Epithelial cell of esophagus (primary cell): ENCODE measurements at regions not wholly inside any gene's neighbourhood (a gene's known extent, or its start where the extent isn't known, plus 50 kb on each side); places are given as distances from the start of the nearest gene placed in this dataset.
"Not testable (repeated sequence)": the region's sequence is repeated elsewhere in the genome, so short reads cannot be mapped to it uniquely, and the experiment has no call there.

ENCODE experiments used
- DNase-seq: peaks from one replicate; pipeline ENCODE4 v3.0.0; 2010; ENCODE audit warnings: low read depth
- H3K4me3 ChIP-seq: 2 replicates; pipeline ENCODE4 v1.5.1; 2011; ENCODE audit warnings: mild to moderate bottlenecking, low read length, control low read depth
- CTCF ChIP-seq: IDR thresholded peaks from 2 replicates; pipeline ENCODE4 v1.5.1; 2011; ENCODE audit warnings: low read depth, mild to moderate bottlenecking, low read length, control low read depth, inconsistent platforms; ENCODE audit not compliant: insufficient read depth; ENCODE audit errors: missing control alignments

- no peak overlapping the region for H3K4me3 ChIP-seq
- DNase-seq, result no peak
- no peak for TF ChIP-seq CTCF
These were observed 310.2 kb downstream of the FAM72C start for GRCh38 chr1:143661418-143662101.

GRCh38 chr1:143660354-143660941 is 311.3 kb downstream of the FAM72C start:
- no peak for TF ChIP-seq CTCF
- H3K4me3 ChIP-seq, result no peak overlapping the region
- DNase-seq, result no peak

- TF ChIP-seq CTCF, result no peak
- no peak overlapping the region for H3K4me3 ChIP-seq
- DNase-seq, result no peak
These were observed 318.4 kb downstream of the FAM72C start for GRCh38 chr1:143653429-143653802.

GRCh38 chr1:143652744-143653428 is 318.9 kb downstream of the FAM72C start:
- H3K4me3 ChIP-seq, result no peak overlapping the region
- no peak for TF ChIP-seq CTCF
- DNase-seq, result no peak

- DNase-seq, result no peak
- no peak for TF ChIP-seq CTCF
- H3K4me3 ChIP-seq, result no peak overlapping the region
These were observed 319.6 kb downstream of the FAM72C start for GRCh38 chr1:143652187-143652586.

- TF ChIP-seq CTCF, result no peak
- H3K4me3 ChIP-seq, result no peak overlapping the region
- DNase-seq, result no peak
These were observed 320.3 kb downstream of the FAM72C start for GRCh38 chr1:143651350-143651992.

- DNase-seq, H3K4me3 ChIP-seq: not testable (repeated sequence)
These were observed 327.8 kb downstream of the FAM72C start for GRCh38 chr1:143644035-143644434.
